ENCODE measurements at regions not wholly inside any gene's neighbourhood (a gene's known extent, or its start where the extent isn't known, plus 50 kb on each side); places are given as distances from the start of the nearest gene placed in this dataset.

- Histone ChIP-seq H3K36me3 (ENCODE audit: control insufficient read depth in 1 of 2, insufficient read depth in 2 of 2, low read length in 1 of 2) (no peaks in the 10 kb centered on the region), H3K27ac (ENCODE audit: low read depth in 1 of 2, low read length in 2 of 2) (no peak overlapping the region), H3K27me3 (ENCODE audit: control insufficient read depth in 1 of 2, insufficient read depth in 2 of 2, low read length in 1 of 2) (no peaks in the 10 kb centered on the region), H3K9me3 (ENCODE audit: control insufficient read depth, low read length) (no peaks in the 10 kb centered on the region), H3K4me1 (ENCODE audit: control insufficient read depth in 1 of 2, insufficient read depth in 2 of 2, low read length in 2 of 2) (peaks cover 0 to 8% of the 10 kb centered on the region in 2 donors), H3K4me3 (ENCODE audit: low read length in 2 of 2) (no peak overlapping the region)
- no peak for DNase-seq
- intact Hi-C loops (cut with DNase I), result loop anchor here in 1 of 2 donors (10.0 kb wide), 2 partner anchors 329 to 1029 kb away; no protein-coding TSS in a partner anchor
- 68 to 93% methylated on average over 4 of the region's 4 CpGs for WGBS, 2 donors
- ATAC-seq (ENCODE audit: low FRiP score), result no peak
These were observed 176.0 kb downstream of the PLPP3 start for GRCh38 chr1:56403321-56403720.

- ATAC-seq (ENCODE audit: low FRiP score), result no peak
- intact Hi-C loops (cut with DNase I), result loop anchor here in 1 of 2 donors (10.0 kb wide), 2 partner anchors 326 to 1026 kb away; no protein-coding TSS in a partner anchor
- H3K4me3 ChIP-seq (ENCODE audit: low read length in 2 of 2), result no peak overlapping the region
These were observed 178.2 kb downstream of the PLPP3 start for GRCh38 chr1:56401191-56401590.

DNA sequence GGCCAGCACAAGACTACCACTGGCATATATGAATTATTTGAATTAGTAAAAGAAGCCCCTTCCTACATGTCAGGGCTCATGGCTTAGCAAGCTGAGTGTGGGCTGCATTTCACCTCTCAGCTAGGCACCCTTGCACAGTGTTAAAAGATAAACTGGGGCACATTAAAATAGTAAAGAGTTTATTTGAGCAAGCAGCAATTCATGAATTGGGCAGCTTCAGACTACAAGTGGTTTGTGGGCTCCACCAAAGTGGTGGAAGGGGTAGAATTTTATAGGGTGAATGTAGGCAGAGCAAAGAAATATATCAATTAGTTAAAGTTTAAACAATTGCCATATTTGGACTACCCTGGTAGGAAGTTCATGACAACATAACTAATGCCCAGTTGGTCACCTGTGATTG is 178.8 kb downstream of the PLPP3 start:
- peaks cover 0 to 3% of the 10 kb centered on the region in 2 donors for H3K4me1 ChIP-seq (ENCODE audit: control insufficient read depth in 1 of 2, insufficient read depth in 2 of 2, low read length in 2 of 2)
- DNase-seq, result no peak
- H3K27me3 ChIP-seq (ENCODE audit: control insufficient read depth in 1 of 2, insufficient read depth in 2 of 2, low read length in 1 of 2), result no peaks in the 10 kb centered on the region
- H3K36me3 ChIP-seq (ENCODE audit: control insufficient read depth in 1 of 2, insufficient read depth in 2 of 2, low read length in 1 of 2), result no peaks in the 10 kb centered on the region
- H3K4me3 ChIP-seq (ENCODE audit: low read length in 2 of 2), result no peak overlapping the region
- H3K9me3 ChIP-seq (ENCODE audit: control insufficient read depth, low read length), result no peaks in the 10 kb centered on the region
- intact Hi-C loops (cut with DNase I), result loop anchor here in 1 of 2 donors (10.0 kb wide), 2 partner anchors 326 to 1026 kb away; no protein-coding TSS in a partner anchor
- ATAC-seq (ENCODE audit: low FRiP score), result no peak
- no peak overlapping the region for H3K27ac ChIP-seq (ENCODE audit: low read depth in 1 of 2, low read length in 2 of 2)

More at GRCh38 chr1:56401191-56401590, 178.2 kb downstream of the PLPP3 start:
- no peak for DNase-seq
- H3K36me3 ChIP-seq (ENCODE audit: control insufficient read depth in 1 of 2, insufficient read depth in 2 of 2, low read length in 1 of 2), result no peaks in the 10 kb centered on the region
- H3K4me1 ChIP-seq (ENCODE audit: control insufficient read depth in 1 of 2, insufficient read depth in 2 of 2, low read length in 2 of 2), result peaks cover 0 to 3% of the 10 kb centered on the region in 2 donors
- H3K27me3 ChIP-seq (ENCODE audit: control insufficient read depth in 1 of 2, insufficient read depth in 2 of 2, low read length in 1 of 2), result no peaks in the 10 kb centered on the region
- WGBS, 2 donors, result 92 to 94% methylated on average over 1 of the region's 1 CpG
- no peak overlapping the region for H3K27ac ChIP-seq (ENCODE audit: low read depth in 1 of 2, low read length in 2 of 2)
- no peaks in the 10 kb centered on the region for H3K9me3 ChIP-seq (ENCODE audit: control insufficient read depth, low read length)

DNA sequence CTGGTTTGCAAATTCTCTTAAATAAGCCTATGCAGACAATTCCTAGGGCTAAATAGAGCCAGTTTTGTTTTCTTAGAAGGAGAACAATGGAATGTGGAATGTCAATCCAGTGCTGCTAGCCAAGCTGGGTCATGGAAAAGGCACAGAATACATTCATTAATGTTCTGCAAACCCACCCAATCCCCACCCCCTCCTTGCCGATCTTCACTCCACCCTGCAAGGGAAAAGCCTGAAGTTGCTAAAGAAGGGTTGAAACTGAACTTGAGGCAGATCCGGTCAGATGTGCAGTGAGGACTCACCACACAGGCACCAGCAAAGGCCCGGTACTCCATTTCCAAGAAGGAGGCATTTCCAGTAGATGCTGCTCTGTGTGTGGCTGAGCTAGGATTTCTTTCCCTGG is 179.6 kb downstream of the PLPP3 start:
- no peak for ATAC-seq (ENCODE audit: low FRiP score)
- H3K9me3 ChIP-seq (ENCODE audit: control insufficient read depth, low read length), result no peaks in the 10 kb centered on the region
- no peak for DNase-seq
- H3K27ac ChIP-seq (ENCODE audit: low read depth in 1 of 2, low read length in 2 of 2), result no peak overlapping the region
- H3K27me3 ChIP-seq (ENCODE audit: control insufficient read depth in 1 of 2, insufficient read depth in 2 of 2, low read length in 1 of 2), result no peaks in the 10 kb centered on the region
- intact Hi-C loops (cut with DNase I), result loop anchor here in 1 of 2 donors (10.0 kb wide), 2 partner anchors 325 to 1025 kb away; no protein-coding TSS in a partner anchor
- H3K4me3 ChIP-seq (ENCODE audit: low read length in 2 of 2), result no peak overlapping the region
- no peaks in the 10 kb centered on the region for H3K36me3 ChIP-seq (ENCODE audit: control insufficient read depth in 1 of 2, insufficient read depth in 2 of 2, low read length in 1 of 2)
- WGBS, 2 donors, result 87 to 90% methylated on average over 3 of the region's 3 CpGs
- peaks cover 0 to 3% of the 10 kb centered on the region in 2 donors for H3K4me1 ChIP-seq (ENCODE audit: control insufficient read depth in 1 of 2, insufficient read depth in 2 of 2, low read length in 2 of 2)

- 87% methylated on average over 2 of the region's 2 CpGs for WGBS, 2 donors
- Histone ChIP-seq H3K4me1 (ENCODE audit: control insufficient read depth in 1 of 2, insufficient read depth in 2 of 2, low read length in 2 of 2) (peaks cover 0 to 3% of the 10 kb centered on the region in 2 donors), H3K36me3 (ENCODE audit: control insufficient read depth in 1 of 2, insufficient read depth in 2 of 2, low read length in 1 of 2) (no peaks in the 10 kb centered on the region), H3K27ac (ENCODE audit: low read depth in 1 of 2, low read length in 2 of 2) (no peak overlapping the region), H3K9me3 (ENCODE audit: control insufficient read depth, low read length) (no peaks in the 10 kb centered on the region), H3K27me3 (ENCODE audit: control insufficient read depth in 1 of 2, insufficient read depth in 2 of 2, low read length in 1 of 2) (no peaks in the 10 kb centered on the region), H3K4me3 (ENCODE audit: low read length in 2 of 2) (no peak overlapping the region)
- intact Hi-C loops (cut with DNase I), result no loop called here
- no peak for DNase-seq
- ATAC-seq (ENCODE audit: low FRiP score), result no peak
These were observed 180.0 kb downstream of the PLPP3 start for GRCh38 chr1:56399326-56399725.

DNA sequence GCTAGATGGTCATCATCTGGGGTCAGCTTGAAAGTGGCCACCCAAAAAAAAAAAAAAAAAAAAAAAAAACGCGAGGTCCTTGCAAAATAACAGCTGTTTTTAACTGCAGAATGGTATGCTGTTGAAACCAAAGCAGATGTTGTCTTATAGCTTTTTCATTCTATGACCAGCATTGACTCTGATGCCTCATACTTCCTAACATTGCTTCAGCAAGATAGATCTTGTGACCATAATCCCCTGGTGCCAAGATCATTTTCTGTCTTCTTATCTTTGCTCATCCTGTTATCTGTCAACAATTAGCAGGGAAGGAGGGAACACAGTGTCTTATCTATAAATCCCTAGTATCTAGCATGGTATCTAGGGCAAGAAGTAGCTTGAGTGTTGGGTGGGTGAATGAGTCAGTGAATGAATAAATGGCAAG is 181.5 kb downstream of the PLPP3 start:
- no peak for DNase-seq
- Histone ChIP-seq H3K4me1 (ENCODE audit: control insufficient read depth in 1 of 2, insufficient read depth in 2 of 2, low read length in 2 of 2) (no peaks in the 10 kb centered on the region), H3K27ac (ENCODE audit: low read depth in 1 of 2, low read length in 2 of 2) (no peak overlapping the region), H3K27me3 (ENCODE audit: control insufficient read depth in 1 of 2, insufficient read depth in 2 of 2, low read length in 1 of 2) (no peaks in the 10 kb centered on the region), H3K9me3 (ENCODE audit: control insufficient read depth, low read length) (no peaks in the 10 kb centered on the region), H3K36me3 (ENCODE audit: control insufficient read depth in 1 of 2, insufficient read depth in 2 of 2, low read length in 1 of 2) (no peaks in the 10 kb centered on the region), H3K4me3 (ENCODE audit: low read length in 2 of 2) (no peak overlapping the region)
- WGBS, 2 donors, result 73 to 85% methylated on average over 2 of the region's 2 CpGs
- no peak for ATAC-seq (ENCODE audit: low FRiP score)
- intact Hi-C loops (cut with DNase I), result no loop called here

DNA sequence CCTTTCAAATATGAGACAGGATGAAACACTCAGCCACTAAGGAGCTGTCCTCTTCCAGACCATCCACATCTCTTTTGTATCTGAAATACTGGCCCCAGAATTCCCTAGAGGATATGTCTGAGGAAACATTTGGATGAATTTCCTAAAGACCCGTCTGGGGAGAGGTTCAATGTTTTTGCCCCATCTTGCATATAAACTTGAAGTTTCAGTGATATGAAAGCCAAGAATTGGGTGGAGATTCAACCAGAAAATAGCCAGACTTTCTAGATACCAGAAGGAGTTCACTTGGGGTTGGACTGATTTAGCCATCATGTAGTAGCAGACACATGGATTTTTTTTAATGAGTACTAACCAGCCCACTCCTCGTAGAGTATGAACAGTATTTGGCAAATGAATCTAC is 182.0 kb downstream of the PLPP3 start:
- intact Hi-C loops (cut with DNase I), result no loop called here
- H3K4me3 ChIP-seq (ENCODE audit: low read length in 2 of 2), result no peak overlapping the region
- no peaks in the 10 kb centered on the region for H3K27me3 ChIP-seq (ENCODE audit: control insufficient read depth in 1 of 2, insufficient read depth in 2 of 2, low read length in 1 of 2)
- ATAC-seq (ENCODE audit: low FRiP score) (no peak), DNase-seq (no peak)
- 51 to 55% methylated on average over 2 of the region's 2 CpGs for WGBS, 2 donors
- H3K36me3 ChIP-seq (ENCODE audit: control insufficient read depth in 1 of 2, insufficient read depth in 2 of 2, low read length in 1 of 2), result no peaks in the 10 kb centered on the region
- no peak overlapping the region for H3K27ac ChIP-seq (ENCODE audit: low read depth in 1 of 2, low read length in 2 of 2)
- no peaks in the 10 kb centered on the region for H3K9me3 ChIP-seq (ENCODE audit: control insufficient read depth, low read length)
- no peaks in the 10 kb centered on the region for H3K4me1 ChIP-seq (ENCODE audit: control insufficient read depth in 1 of 2, insufficient read depth in 2 of 2, low read length in 2 of 2)

DNA sequence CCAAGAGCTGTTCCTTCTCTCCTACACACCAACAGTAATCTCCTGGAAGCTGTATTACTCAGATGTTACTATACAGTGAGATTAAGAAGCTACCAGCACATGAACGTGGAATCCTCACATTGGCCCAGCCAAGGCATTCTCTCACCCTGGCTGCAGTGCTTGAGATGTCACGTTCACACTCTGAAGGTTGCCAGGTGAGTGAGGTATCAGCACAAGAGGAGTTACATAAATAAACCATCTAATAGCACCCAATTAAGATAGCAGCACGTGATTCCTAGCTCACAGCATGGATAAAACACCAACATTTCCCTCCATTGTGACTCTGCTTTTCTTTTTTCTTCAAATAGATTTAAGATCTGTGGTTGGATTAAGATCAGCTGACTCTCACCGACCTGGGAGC is 182.8 kb downstream of the PLPP3 start:
- intact Hi-C loops (cut with DNase I), result no loop called here
- DNase-seq, result no peak
- ATAC-seq (ENCODE audit: low FRiP score), result no peak
- H3K4me1 ChIP-seq (ENCODE audit: control insufficient read depth in 1 of 2, insufficient read depth in 2 of 2, low read length in 2 of 2), result no peaks in the 10 kb centered on the region
- no peak overlapping the region for H3K27ac ChIP-seq (ENCODE audit: low read depth in 1 of 2, low read length in 2 of 2)
- no peak overlapping the region for H3K4me3 ChIP-seq (ENCODE audit: low read length in 2 of 2)
- no peaks in the 10 kb centered on the region for H3K27me3 ChIP-seq (ENCODE audit: control insufficient read depth in 1 of 2, insufficient read depth in 2 of 2, low read length in 1 of 2)
- H3K9me3 ChIP-seq (ENCODE audit: control insufficient read depth, low read length), result no peaks in the 10 kb centered on the region
- WGBS, 2 donors, result 71 to 73% methylated on average over 4 of the region's 4 CpGs
- no peaks in the 10 kb centered on the region for H3K36me3 ChIP-seq (ENCODE audit: control insufficient read depth in 1 of 2, insufficient read depth in 2 of 2, low read length in 1 of 2)

- H3K4me1 ChIP-seq (ENCODE audit: control insufficient read depth in 1 of 2, insufficient read depth in 2 of 2, low read length in 2 of 2), result no peaks in the 10 kb centered on the region
- intact Hi-C loops (cut with DNase I), result no loop called here
- no peak for ATAC-seq (ENCODE audit: low FRiP score)
These were observed 183.6 kb downstream of the PLPP3 start for GRCh38 chr1:56395776-56396175.

More at GRCh38 chr1:56395776-56396175, 183.6 kb downstream of the PLPP3 start:
- 97 to 99% methylated on average over 2 of the region's 2 CpGs for WGBS, 2 donors
- no peak overlapping the region for H3K27ac ChIP-seq (ENCODE audit: low read depth in 1 of 2, low read length in 2 of 2)
- no peaks in the 10 kb centered on the region for H3K27me3 ChIP-seq (ENCODE audit: control insufficient read depth in 1 of 2, insufficient read depth in 2 of 2, low read length in 1 of 2)
- H3K9me3 ChIP-seq (ENCODE audit: control insufficient read depth, low read length), result no peaks in the 10 kb centered on the region
- no peaks in the 10 kb centered on the region for H3K36me3 ChIP-seq (ENCODE audit: control insufficient read depth in 1 of 2, insufficient read depth in 2 of 2, low read length in 1 of 2)
- no peak for DNase-seq
- H3K4me3 ChIP-seq (ENCODE audit: low read length in 2 of 2), result no peak overlapping the region

All from aorta (tissue), 5 donors.